Activated CD4-positive, alpha-beta T cell treated with anti-CD3 and anti-CD28 coated beads, Interleukin-2, amount 10 ng/mL, durations not matched to agents 24 days and 14 days (primary cell): ENCODE measurements at regions not wholly inside any gene's neighbourhood (a gene's known extent, or its start where the extent isn't known, plus 50 kb on each side); places are given as distances from the start of the nearest gene placed in this dataset.

Experiments used
- DNase-seq: peaks from one replicate; pipeline ENCODE4 v3.0.0; 2022
- H3K27ac Mint-ChIP-seq: one replicate; pipeline ENCODE4 v1.8.0; 2022; ENCODE audit warnings: mild to moderate bottlenecking, mixed read lengths
- H3K27me3 Mint-ChIP-seq: one replicate; pipeline ENCODE4 v1.8.0; 2022; ENCODE audit warnings: mixed read lengths
- H3K36me3 Mint-ChIP-seq: one replicate; pipeline ENCODE4 v1.8.0; 2022; ENCODE audit warnings: low read depth, mild to moderate bottlenecking, mixed read lengths
- H3K4me1 Mint-ChIP-seq: one replicate; pipeline ENCODE4 v1.8.0; 2021; ENCODE audit warnings: mixed read lengths
- H3K4me3 Mint-ChIP-seq: one replicate; pipeline ENCODE4 v1.8.0; 2022; ENCODE audit warnings: mild to moderate bottlenecking, moderate library complexity, mixed read lengths
- H3K9me3 Mint-ChIP-seq: one replicate; pipeline ENCODE4 v1.8.0; 2021; ENCODE audit warnings: mixed read lengths
- intact Hi-C: fragments of 100-400 bp; cut with micrococcal nuclease; formaldehyde crosslinking; loops from one replicate; pipeline ENCODE4 v1.15.1; 2023

GRCh38 chr13:31461923-31462322 is 262.1 kb downstream of the B3GLCT start:
- H3K9me3 Mint-ChIP-seq, result no peaks in the 10 kb centered on the region
- H3K27ac Mint-ChIP-seq, result no peak overlapping the region
- H3K36me3 Mint-ChIP-seq, result no peaks in the 10 kb centered on the region

GRCh38 chr13:31462766-31463165 is 263.0 kb downstream of the B3GLCT start:
- H3K27me3 Mint-ChIP-seq, result no peaks in the 10 kb centered on the region
- DNase-seq, result no peak
- intact Hi-C loops, result no loop called here
- H3K36me3 Mint-ChIP-seq, result no peaks in the 10 kb centered on the region
- no peak overlapping the region for H3K4me3 Mint-ChIP-seq
- no peaks in the 10 kb centered on the region for H3K4me1 Mint-ChIP-seq
- no peaks in the 10 kb centered on the region for H3K9me3 Mint-ChIP-seq
- no peak overlapping the region for H3K27ac Mint-ChIP-seq

More at GRCh38 chr13:31461923-31462322, 262.1 kb downstream of the B3GLCT start:
- H3K4me3 Mint-ChIP-seq, result no peak overlapping the region
- H3K4me1 Mint-ChIP-seq, result no peaks in the 10 kb centered on the region
- DNase-seq, result no peak
- intact Hi-C loops, result no loop called here
- no peaks in the 10 kb centered on the region for H3K27me3 Mint-ChIP-seq

DNA sequence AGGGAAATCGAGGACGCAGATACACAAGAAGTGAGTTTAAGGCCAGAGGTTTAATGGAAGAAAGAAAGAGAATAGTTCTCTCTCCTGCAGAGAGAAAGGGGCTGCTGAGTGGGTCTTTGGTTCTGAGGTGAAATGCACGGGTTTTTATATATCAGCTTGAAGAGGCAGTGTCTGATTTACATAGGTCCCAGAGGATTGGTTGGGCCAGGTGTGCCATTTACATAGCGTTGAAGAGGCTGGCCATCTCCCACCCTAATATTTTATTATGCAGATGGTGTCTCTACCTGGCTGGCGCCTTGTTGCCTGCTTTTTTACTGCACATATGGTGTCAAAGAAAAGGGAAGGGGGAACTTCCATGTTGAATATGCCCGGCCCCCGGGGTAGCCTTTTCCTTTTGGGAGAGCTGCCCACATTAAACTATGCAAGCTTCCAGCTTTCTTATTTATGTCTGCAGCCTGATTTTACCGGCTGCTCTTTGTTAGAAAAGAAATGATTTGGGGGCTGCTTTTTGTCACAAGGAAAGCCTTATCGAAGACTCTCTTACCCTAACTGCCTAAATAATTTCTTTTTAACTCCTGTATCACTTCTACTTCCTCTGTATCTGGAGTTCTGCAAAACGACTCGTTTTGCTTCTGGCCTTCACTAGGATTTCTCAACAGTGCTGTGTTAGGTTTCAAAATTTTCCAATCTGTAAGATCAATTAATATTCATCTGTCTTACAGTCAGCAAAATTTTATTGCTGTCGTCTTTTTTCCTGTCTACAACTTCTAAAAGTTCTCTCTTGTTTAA is 268.5 kb downstream of the B3GLCT start:
- H3K27me3 Mint-ChIP-seq, result no peaks in the 10 kb centered on the region
- no peaks in the 10 kb centered on the region for H3K36me3 Mint-ChIP-seq

DNA sequence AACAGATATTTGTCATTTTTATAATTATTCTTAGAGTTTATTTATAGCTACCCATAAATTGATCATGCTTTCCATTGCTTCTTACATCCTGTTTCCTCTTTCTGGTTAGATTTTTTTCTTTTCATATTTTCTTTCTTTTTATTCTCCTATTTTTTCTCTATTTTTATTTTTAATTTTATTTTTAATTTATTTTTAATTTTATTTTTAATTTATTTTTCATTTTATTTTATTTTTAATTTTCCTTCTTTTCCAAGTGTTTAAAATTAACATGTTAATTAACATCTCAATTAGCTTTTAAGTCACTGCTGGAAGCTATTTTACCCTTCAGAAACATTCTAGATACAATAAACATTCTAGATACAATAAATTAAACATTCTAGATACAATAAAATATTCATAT is 269.6 kb downstream of the B3GLCT start:
- Mint-ChIP-seq H3K9me3 (no peaks in the 10 kb centered on the region), H3K27me3 (no peaks in the 10 kb centered on the region), H3K4me1 (no peaks in the 10 kb centered on the region), H3K27ac (no peak overlapping the region), H3K4me3 (no peak overlapping the region), H3K36me3 (no peaks in the 10 kb centered on the region)
- intact Hi-C loops, result no loop called here
- DNase-seq, result no peak

More for the DNA sequence above, 268.5 kb downstream of the B3GLCT start:
- H3K4me1 Mint-ChIP-seq, result no peaks in the 10 kb centered on the region
- intact Hi-C loops, result no loop called here
- H3K27ac Mint-ChIP-seq, result no peak overlapping the region
- DNase-seq, result peak; percentile 11
- no peaks in the 10 kb centered on the region for H3K9me3 Mint-ChIP-seq
- H3K4me3 Mint-ChIP-seq, result no peak overlapping the region

GRCh38 chr13:31476266-31476665 is 263.1 kb upstream of the RXFP2 start:
- no peak overlapping the region for H3K27ac Mint-ChIP-seq
- H3K27me3 Mint-ChIP-seq, result no peaks in the 10 kb centered on the region
- H3K4me3 Mint-ChIP-seq, result no peak overlapping the region
- H3K9me3 Mint-ChIP-seq, result no peaks in the 10 kb centered on the region
- H3K4me1 Mint-ChIP-seq, result no peaks in the 10 kb centered on the region
- H3K36me3 Mint-ChIP-seq, result no peaks in the 10 kb centered on the region
- no peak for DNase-seq
- intact Hi-C loops, result no loop called here

DNA sequence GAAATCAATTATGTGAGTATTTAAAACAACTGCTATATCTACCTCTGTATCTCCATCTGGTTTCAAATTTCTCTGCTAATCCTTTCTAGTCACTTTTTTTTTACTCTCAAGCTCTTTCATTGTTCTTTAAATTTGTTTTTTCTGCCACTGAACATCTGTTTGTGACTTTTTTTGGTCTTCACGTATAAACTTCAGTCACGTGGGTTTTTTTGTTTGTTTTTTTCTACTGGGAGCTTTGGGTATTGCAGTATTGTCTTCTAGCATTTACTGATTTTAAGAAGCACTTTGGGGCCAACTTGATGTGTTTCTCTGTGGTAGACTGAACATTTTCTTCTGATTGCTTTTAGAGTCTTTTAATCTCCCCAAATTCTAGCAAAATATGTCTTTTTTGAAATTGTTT is 262.6 kb upstream of the RXFP2 start:
- no peak overlapping the region for H3K4me3 Mint-ChIP-seq
- no peak for DNase-seq
- H3K27me3 Mint-ChIP-seq, result no peaks in the 10 kb centered on the region
- intact Hi-C loops, result no loop called here
- H3K36me3 Mint-ChIP-seq, result no peaks in the 10 kb centered on the region
- no peaks in the 10 kb centered on the region for H3K4me1 Mint-ChIP-seq
- H3K27ac Mint-ChIP-seq, result no peak overlapping the region
- no peaks in the 10 kb centered on the region for H3K9me3 Mint-ChIP-seq

DNA sequence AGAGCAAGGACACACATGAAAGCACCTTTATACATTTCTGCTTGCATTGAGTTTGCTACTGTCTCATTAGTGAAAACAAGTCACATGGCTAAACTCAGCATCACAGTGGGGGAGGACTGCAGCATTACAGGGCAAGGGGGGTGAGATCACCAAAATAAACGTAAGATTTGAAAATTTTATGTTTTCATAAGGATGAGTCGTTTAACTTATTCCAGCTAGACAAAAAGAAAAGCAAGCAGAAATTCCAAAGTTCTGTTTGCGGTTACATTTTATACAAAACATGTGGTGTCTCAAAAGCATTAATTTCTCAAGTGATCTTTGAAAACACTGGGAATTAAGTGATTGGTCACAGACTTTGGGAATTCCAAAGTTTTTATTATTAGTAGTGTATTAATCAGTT is 261.4 kb upstream of the RXFP2 start:
- Mint-ChIP-seq H3K4me3 (no peak overlapping the region), H3K4me1 (no peaks in the 10 kb centered on the region), H3K27me3 (no peaks in the 10 kb centered on the region), H3K27ac (no peak overlapping the region), H3K9me3 (no peaks in the 10 kb centered on the region), H3K36me3 (no peaks in the 10 kb centered on the region)
- intact Hi-C loops, result no loop called here
- no peak for DNase-seq

- H3K27me3 Mint-ChIP-seq, result no peaks in the 10 kb centered on the region
- H3K27ac Mint-ChIP-seq, result no peak overlapping the region
- H3K36me3 Mint-ChIP-seq, result no peaks in the 10 kb centered on the region
Measured at GRCh38 chr13:31485183-31485582, 254.1 kb upstream of the RXFP2 start.

DNA sequence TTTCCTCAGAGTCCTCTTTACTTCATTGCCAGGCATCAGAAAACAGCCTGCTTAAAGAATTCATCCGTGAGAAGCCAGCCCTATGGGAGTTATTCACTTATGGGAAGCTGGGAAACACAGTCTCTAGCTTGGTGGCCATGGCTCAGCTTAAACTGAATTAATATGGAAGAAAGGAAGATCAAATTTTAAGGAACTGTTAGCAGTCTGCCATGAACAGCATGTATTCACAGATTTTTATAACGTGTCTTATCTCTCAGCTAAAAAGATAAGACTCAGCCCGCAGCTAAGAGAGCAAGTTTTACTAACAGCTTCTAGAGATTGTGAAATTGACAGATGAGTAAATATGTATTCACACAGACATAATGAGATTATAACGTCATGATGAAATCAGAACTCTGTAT is 253.7 kb upstream of the RXFP2 start:
- Mint-ChIP-seq H3K4me1 (no peaks in the 10 kb centered on the region), H3K36me3 (no peaks in the 10 kb centered on the region), H3K9me3 (no peaks in the 10 kb centered on the region), H3K27me3 (no peaks in the 10 kb centered on the region), H3K4me3 (no peak overlapping the region), H3K27ac (no peak overlapping the region)
- intact Hi-C loops, result no loop called here
- DNase-seq, result no peak

More at GRCh38 chr13:31485183-31485582, 254.1 kb upstream of the RXFP2 start:
- Mint-ChIP-seq H3K9me3 (no peaks in the 10 kb centered on the region), H3K4me3 (no peak overlapping the region), H3K4me1 (no peaks in the 10 kb centered on the region)
- DNase-seq, result no peak
- intact Hi-C loops, result no loop called here

DNA sequence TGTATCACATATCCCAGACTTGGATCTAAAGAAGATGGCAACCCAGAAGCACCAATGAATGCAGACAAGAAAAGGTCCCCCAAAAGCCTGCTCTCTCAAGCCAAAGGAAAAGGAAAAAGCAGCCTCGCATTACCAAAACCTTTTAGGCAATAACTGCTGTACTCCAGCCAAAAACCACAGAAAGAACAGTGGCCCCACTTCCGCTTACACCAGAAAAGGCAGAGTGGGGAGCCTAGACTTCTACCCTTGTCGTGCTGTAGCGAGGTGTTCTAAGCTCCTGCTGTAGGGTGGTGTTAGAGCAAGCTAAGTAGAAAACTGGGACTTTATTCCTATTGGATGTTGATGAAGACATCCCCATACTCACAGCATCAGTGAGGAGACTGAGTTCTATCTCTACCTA is 244.0 kb upstream of the RXFP2 start:
- H3K9me3 Mint-ChIP-seq, result peaks cover 12% of the 10 kb centered on the region
- intact Hi-C loops, result no loop called here
- H3K4me1 Mint-ChIP-seq, result no peaks in the 10 kb centered on the region
- no peak overlapping the region for H3K27ac Mint-ChIP-seq
- no peaks in the 10 kb centered on the region for H3K27me3 Mint-ChIP-seq
- no peak overlapping the region for H3K4me3 Mint-ChIP-seq
- DNase-seq, result no peak
- H3K36me3 Mint-ChIP-seq, result no peaks in the 10 kb centered on the region

DNA sequence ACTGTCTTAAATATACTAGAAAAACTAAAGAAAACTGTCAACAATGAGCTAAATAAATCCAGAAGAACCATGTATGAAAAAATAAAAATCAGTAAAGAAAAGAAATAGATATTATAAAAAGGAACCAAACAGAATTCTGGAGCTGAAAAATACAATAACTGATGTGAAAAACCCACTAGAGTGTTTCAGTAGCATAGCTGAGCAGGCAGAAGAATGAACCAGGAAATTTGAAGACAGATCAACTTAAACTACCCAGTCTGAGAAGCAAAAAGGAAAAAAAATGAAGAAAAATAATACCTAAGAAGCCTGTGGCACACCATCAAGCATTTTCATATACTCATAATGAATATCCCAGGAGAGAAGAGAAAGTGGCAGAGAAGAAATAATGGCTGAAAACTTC is 240.1 kb upstream of the RXFP2 start:
- intact Hi-C loops, result no loop called here
- H3K36me3 Mint-ChIP-seq, result no peaks in the 10 kb centered on the region
- no peak overlapping the region for H3K27ac Mint-ChIP-seq
- H3K9me3 Mint-ChIP-seq, result peaks cover 12% of the 10 kb centered on the region
- H3K4me1 Mint-ChIP-seq, result no peaks in the 10 kb centered on the region
- no peak for DNase-seq
- no peaks in the 10 kb centered on the region for H3K27me3 Mint-ChIP-seq
- no peak overlapping the region for H3K4me3 Mint-ChIP-seq

DNA sequence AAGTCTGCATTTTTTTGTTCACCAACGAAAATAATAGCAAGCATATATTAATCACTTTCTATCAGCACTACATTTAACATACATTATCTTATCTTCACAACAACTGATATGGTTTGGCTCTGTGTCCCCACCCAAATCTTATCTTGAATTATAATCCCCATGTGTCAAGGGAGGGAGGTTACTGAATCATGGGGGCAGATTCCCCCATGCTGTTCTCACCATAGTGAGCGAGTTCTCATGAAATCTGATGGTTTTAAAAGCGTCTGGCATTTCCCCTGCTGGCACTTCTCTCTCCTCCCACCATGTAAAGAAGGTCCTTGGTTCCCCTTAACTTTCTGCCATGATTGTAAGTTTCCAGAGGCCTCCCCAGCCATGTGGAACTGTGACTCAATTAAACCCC is 235.7 kb upstream of the RXFP2 start:
- intact Hi-C loops, result no loop called here
- H3K36me3 Mint-ChIP-seq, result no peaks in the 10 kb centered on the region
- peaks cover 7% of the 10 kb centered on the region for H3K9me3 Mint-ChIP-seq
- no peaks in the 10 kb centered on the region for H3K4me1 Mint-ChIP-seq
- no peak overlapping the region for H3K27ac Mint-ChIP-seq
- H3K27me3 Mint-ChIP-seq, result no peaks in the 10 kb centered on the region
- DNase-seq, result no peak
- no peak overlapping the region for H3K4me3 Mint-ChIP-seq

DNA sequence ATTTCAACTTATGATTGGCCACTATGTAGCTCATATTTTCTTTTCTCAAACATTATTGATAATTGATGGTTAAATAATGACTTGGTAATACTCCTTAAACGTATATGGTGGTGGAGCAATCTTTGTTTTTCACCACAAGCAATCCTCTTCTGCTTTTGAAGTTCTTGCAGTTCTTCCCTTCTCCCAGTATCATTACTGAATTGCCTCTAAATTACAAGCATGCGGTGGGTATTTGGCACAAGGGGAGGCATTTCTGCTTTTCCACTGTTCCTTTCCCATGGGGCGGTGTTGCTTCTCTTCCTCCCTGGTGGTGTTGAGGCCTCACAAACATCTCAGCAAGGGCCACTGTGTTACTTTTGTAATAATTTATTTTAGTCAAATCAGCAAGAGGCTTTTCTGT is 234.4 kb upstream of the RXFP2 start:
- H3K4me1 Mint-ChIP-seq, result no peaks in the 10 kb centered on the region
- no peak overlapping the region for H3K4me3 Mint-ChIP-seq
- no peak for DNase-seq
- H3K9me3 Mint-ChIP-seq, result no peaks in the 10 kb centered on the region
- intact Hi-C loops, result no loop called here
- H3K36me3 Mint-ChIP-seq, result no peaks in the 10 kb centered on the region
- H3K27ac Mint-ChIP-seq, result no peak overlapping the region
- no peaks in the 10 kb centered on the region for H3K27me3 Mint-ChIP-seq

GRCh38 chr13:31512331-31512730 is 227.0 kb upstream of the RXFP2 start:
- Mint-ChIP-seq H3K36me3 (no peaks in the 10 kb centered on the region), H3K4me1 (no peaks in the 10 kb centered on the region), H3K4me3 (no peak overlapping the region), H3K27ac (no peak overlapping the region), H3K27me3 (no peaks in the 10 kb centered on the region), H3K9me3 (peaks cover 3% of the 10 kb centered on the region)
- no peak for DNase-seq
- intact Hi-C loops, result no loop called here

GRCh38 chr13:31514932-31515331 is 224.4 kb upstream of the RXFP2 start:
- no peak overlapping the region for H3K27ac Mint-ChIP-seq
- H3K4me3 Mint-ChIP-seq, result no peak overlapping the region
- no peaks in the 10 kb centered on the region for H3K4me1 Mint-ChIP-seq
- no peaks in the 10 kb centered on the region for H3K27me3 Mint-ChIP-seq
- DNase-seq, result no peak
- intact Hi-C loops, result no loop called here
- no peaks in the 10 kb centered on the region for H3K36me3 Mint-ChIP-seq
- peaks cover 3% of the 10 kb centered on the region for H3K9me3 Mint-ChIP-seq
